ENCODE measurements at regions not wholly inside any gene's neighbourhood (a gene's known extent, or its start where the extent isn't known, plus 50 kb on each side); places are given as distances from the start of the nearest gene placed in this dataset.

DNA sequence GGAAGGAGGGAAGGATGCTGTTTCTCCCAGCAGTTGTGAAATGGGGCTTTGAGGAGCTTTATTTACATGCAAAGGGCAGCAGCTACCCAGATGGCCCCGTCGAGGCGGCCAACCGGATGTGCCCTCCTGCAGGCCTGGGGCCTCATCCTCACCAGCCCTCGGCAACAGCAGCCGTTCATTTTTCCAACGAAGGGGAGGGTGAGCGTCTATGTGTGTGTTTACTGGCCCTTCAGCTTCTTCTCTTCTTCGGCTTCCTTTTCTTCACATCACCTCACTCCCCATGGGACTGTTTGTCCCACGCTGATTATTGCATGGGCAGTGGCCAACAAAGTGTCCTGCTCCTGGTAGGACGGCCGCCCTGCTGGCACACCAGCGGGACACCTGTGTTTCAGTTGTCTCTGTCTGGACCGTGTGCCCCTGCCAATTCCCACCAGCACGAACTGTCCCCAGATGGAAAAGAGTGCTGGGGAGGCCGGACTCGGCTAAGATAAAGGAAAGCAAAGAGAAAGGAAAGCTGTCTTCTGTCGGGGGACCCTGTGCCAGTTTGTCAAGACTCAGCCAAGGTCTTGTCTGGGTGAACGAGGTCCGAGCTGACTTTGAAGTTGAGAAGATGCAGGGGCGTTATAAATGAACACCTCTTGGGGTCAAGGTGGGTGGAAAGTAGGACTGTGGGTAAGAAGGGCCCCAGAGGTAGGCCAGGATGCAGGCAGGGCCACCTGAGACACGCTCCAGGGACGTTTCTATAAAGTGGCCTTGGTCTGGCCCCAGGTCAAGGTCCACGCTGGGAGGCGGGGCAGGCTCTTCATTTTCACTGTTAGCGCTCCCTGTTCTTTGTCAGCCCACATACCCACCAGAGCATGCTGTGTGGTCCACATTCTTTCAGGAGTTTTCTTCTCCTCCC, 57.0 kb downstream of the FAM50B start:
- TF ChIP-seq, protein P1, sequence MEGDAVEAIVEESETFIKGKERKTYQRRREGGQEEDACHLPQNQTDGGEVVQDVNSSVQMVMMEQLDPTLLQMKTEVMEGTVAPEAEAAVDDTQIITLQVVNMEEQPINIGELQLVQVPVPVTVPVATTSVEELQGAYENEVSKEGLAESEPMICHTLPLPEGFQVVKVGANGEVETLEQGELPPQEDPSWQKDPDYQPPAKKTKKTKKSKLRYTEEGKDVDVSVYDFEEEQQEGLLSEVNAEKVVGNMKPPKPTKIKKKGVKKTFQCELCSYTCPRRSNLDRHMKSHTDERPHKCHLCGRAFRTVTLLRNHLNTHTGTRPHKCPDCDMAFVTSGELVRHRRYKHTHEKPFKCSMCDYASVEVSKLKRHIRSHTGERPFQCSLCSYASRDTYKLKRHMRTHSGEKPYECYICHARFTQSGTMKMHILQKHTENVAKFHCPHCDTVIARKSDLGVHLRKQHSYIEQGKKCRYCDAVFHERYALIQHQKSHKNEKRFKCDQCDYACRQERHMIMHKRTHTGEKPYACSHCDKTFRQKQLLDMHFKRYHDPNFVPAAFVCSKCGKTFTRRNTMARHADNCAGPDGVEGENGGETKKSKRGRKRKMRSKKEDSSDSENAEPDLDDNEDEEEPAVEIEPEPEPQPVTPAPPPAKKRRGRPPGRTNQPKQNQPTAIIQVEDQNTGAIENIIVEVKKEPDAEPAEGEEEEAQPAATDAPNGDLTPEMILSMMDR (optimal IDR thresholded peaks at IDR 0.05 in 1 of 3, IDR thresholded peaks at IDR 0.05 in 1 of 3, conservative IDR thresholded peaks at IDR 0.05 in 1 of 3; ENCODE audit: extremely low read depth in 1 of 3, insufficient read depth in 2 of 3, low read length in 3 of 3): no peak
- no peak for TF ChIP-seq EZH2 (IDR thresholded peaks at IDR 0.05; ENCODE audit: low read length)
